ENCODE measurements at regions not wholly inside any gene's neighbourhood (a gene's known extent, or its start where the extent isn't known, plus 50 kb on each side); places are given as distances from the start of the nearest gene placed in this dataset.

DNA sequence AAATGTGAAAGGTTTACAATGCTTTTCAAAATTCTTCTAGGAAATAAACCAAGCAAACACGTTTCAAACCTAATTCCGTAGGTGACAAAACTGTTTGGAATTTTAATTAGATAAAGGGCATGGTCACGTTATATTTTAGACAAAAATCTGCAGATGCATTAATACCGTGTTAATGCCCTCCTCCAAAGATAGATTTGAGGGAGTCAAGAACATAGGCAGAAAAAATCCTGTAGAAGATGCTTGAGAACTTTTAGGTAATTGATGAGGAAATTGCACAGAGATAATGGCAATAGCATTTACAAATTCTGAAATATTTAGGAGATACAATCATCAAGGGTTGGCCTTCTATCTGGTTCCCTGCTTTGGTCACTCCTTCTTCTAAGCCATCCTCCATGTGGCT, 212.6 kb downstream of the TMTC3 start:
- no peaks in the 10 kb centered on the region for H3F3A ChIP-seq (ENCODE audit: insufficient read depth, low read length)
- no peak overlapping the region for H3K4me2 ChIP-seq (ENCODE audit: low read length)
- no peaks in the 10 kb centered on the region for H3K27me3 ChIP-seq (ENCODE audit: insufficient read depth, low read length)
- no peaks in the 10 kb centered on the region for H3K4me1 ChIP-seq (ENCODE audit: insufficient read depth, low read length, severe bottlenecking)
- no peak overlapping the region for H3K27ac ChIP-seq (ENCODE audit: low read depth, low read length, poor library complexity, severe bottlenecking)
- no peaks in the 10 kb centered on the region for H3K9me3 ChIP-seq (ENCODE audit: low read length)
- no peak overlapping the region for H3K9ac ChIP-seq (ENCODE audit: low read length)
- H2AFZ ChIP-seq (ENCODE audit: low read length) = no peak overlapping the region
- H3K4me3 ChIP-seq (ENCODE audit: low read depth, low read length, poor library complexity, severe bottlenecking) = no peak overlapping the region
- no peaks in the 10 kb centered on the region for H3K36me3 ChIP-seq (ENCODE audit: insufficient read depth, low read length)
- TF ChIP-seq EZH2 (IDR thresholded peaks at IDR 0.05; ENCODE audit: borderline replicate concordance, low read length) (no peak), CTCF (IDR thresholded peaks at IDR 0.05; ENCODE audit: low read length) (no peak)
- H3K79me2 ChIP-seq (ENCODE audit: insufficient read depth, low read length) = no peaks in the 10 kb centered on the region
- no peaks in the 10 kb centered on the region for H4K20me1 ChIP-seq (ENCODE audit: insufficient read depth, low read length)
- no peaks in the 10 kb centered on the region for H3K9me2 ChIP-seq (ENCODE audit: low read depth, low read length)

- Histone ChIP-seq H2AFZ (ENCODE audit: low read length) (no peak overlapping the region), H3K4me2 (ENCODE audit: low read length) (no peak overlapping the region), H4K20me1 (ENCODE audit: insufficient read depth, low read length) (no peaks in the 10 kb centered on the region), H3K9ac (ENCODE audit: low read length) (no peak overlapping the region), H3K4me3 (ENCODE audit: low read depth, low read length, poor library complexity, severe bottlenecking) (no peak overlapping the region), H3K4me1 (ENCODE audit: insufficient read depth, low read length, severe bottlenecking) (no peaks in the 10 kb centered on the region), H3F3A (ENCODE audit: insufficient read depth, low read length) (no peaks in the 10 kb centered on the region), H3K36me3 (ENCODE audit: insufficient read depth, low read length) (no peaks in the 10 kb centered on the region), H3K27ac (ENCODE audit: low read depth, low read length, poor library complexity, severe bottlenecking) (no peak overlapping the region), H3K9me2 (ENCODE audit: low read depth, low read length) (no peaks in the 10 kb centered on the region), H3K27me3 (ENCODE audit: insufficient read depth, low read length) (no peaks in the 10 kb centered on the region), H3K9me3 (ENCODE audit: low read length) (no peaks in the 10 kb centered on the region), H3K79me2 (ENCODE audit: insufficient read depth, low read length) (no peaks in the 10 kb centered on the region)
- TF ChIP-seq CTCF (IDR thresholded peaks at IDR 0.05; ENCODE audit: low read length) (no peak), EZH2 (IDR thresholded peaks at IDR 0.05; ENCODE audit: borderline replicate concordance, low read length) (no peak)
These were observed 218.2 kb downstream of the TMTC3 start for GRCh38 chr12:88360343-88360742.

DNA sequence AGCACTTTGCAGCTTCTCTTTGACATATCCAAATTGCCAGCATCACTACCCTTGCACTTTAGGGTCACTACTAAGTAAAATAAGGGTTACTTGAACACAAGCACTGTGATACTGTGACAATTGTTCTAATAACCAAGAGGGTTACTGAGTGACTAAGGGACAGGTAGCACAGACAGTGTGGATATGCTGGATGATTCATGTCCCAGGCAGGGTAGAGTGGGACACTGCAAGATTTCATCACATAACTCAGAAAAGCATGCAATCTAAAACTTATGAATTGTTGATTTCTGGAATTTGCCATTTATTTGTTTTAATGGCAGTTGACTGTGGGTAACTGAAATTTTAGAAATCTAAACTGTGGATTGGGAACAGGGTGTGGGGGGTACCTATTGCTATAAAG, 218.8 kb downstream of the KITLG start:
- Histone ChIP-seq H3K4me2 (ENCODE audit: low read length) (no peak overlapping the region), H3K27me3 (ENCODE audit: insufficient read depth, low read length) (no peaks in the 10 kb centered on the region)

More for the DNA sequence above, 218.8 kb downstream of the KITLG start:
- Histone ChIP-seq H3K9ac (ENCODE audit: low read length) (no peak overlapping the region), H3F3A (ENCODE audit: insufficient read depth, low read length) (no peaks in the 10 kb centered on the region), H3K79me2 (ENCODE audit: insufficient read depth, low read length) (no peaks in the 10 kb centered on the region), H3K36me3 (ENCODE audit: insufficient read depth, low read length) (no peaks in the 10 kb centered on the region), H3K9me2 (ENCODE audit: low read depth, low read length) (no peaks in the 10 kb centered on the region), H3K9me3 (ENCODE audit: low read length) (no peaks in the 10 kb centered on the region), H4K20me1 (ENCODE audit: insufficient read depth, low read length) (no peaks in the 10 kb centered on the region), H3K4me1 (ENCODE audit: insufficient read depth, low read length, severe bottlenecking) (no peaks in the 10 kb centered on the region), H3K27ac (ENCODE audit: low read depth, low read length, poor library complexity, severe bottlenecking) (no peak overlapping the region), H2AFZ (ENCODE audit: low read length) (no peak overlapping the region), H3K4me3 (ENCODE audit: low read depth, low read length, poor library complexity, severe bottlenecking) (no peak overlapping the region)
- TF ChIP-seq CTCF (IDR thresholded peaks at IDR 0.05; ENCODE audit: low read length) = no peak
- TF ChIP-seq EZH2 (IDR thresholded peaks at IDR 0.05; ENCODE audit: borderline replicate concordance, low read length) = no peak

Data from OCI-LY1 (cell line).